GM12878 (cell line): ENCODE measurements at regions not wholly inside any gene's neighbourhood (a gene's known extent, or its start where the extent isn't known, plus 50 kb on each side); places are given as distances from the start of the nearest gene placed in this dataset.

Experiments used
- ATAC-seq: fragments of 200-7000 bp; cut with Tn5 transposase; 3 replicates; pipeline ENCODE4 v1.9.1; 2020; ENCODE audit warnings: mild to moderate bottlenecking, moderate library complexity
- BruUV-seq: library from RNA; stranded (reverse); fragments of 400-500 nt; replicated peaks from 2 replicates; lab custom pipeline; 2021; lab: Mats Ljungman, UMichigan
- CTCF ChIA-PET: fragments of 300-600 bp; sonication (Branson Sonifier 250); formaldehyde crosslinking; extraction: SDS; loops from one replicate; lab custom pipeline; 2021; ENCODE audit warnings: inconsistent platforms; lab: Yijun Ruan, JAX
- POLR2A ChIA-PET: fragments of 350-600 bp; formaldehyde crosslinking; extraction: SDS; loops from one replicate; lab custom pipeline; 2021; ENCODE audit warnings: inconsistent platforms; lab: Charles Lee
- RAD21 ChIA-PET: fragments of 300-600 bp; sonication (Branson Sonifier 250); formaldehyde crosslinking; loops from one replicate; lab custom pipeline; 2023; ENCODE audit warnings: antibody characterized with exemption; ENCODE audit not compliant: unreplicated experiment; lab: Charles Lee
- SMC1A ChIA-PET: fragments of 300-600 bp; sonication (Branson Sonifier 250); formaldehyde crosslinking; loops from one replicate; lab custom pipeline; 2023; ENCODE audit not compliant: unreplicated experiment, uncharacterized antibody; lab: Charles Lee
- DNase-seq: peaks from one replicate; pipeline ENCODE4 v3.0.0-alpha.2; 2011; ENCODE audit warnings: low read depth, low spot score
- FAIRE-seq: peaks from 3 replicates; lab custom pipeline; 2011; peaks lifted over from hg19 to GRCh38; lab: Jason Lieb, UNC
- H2AFZ ChIP-seq: 2 replicates; pipeline ENCODE4 v1.6.0; 2011; ENCODE audit warnings: low read depth, low read length, control low read depth; ENCODE audit not compliant: control insufficient read depth
- H3K27ac ChIP-seq: 2 replicates; pipeline ENCODE4 v1.5.1; 2011; ENCODE audit warnings: control low read depth; ENCODE audit not compliant: control insufficient read depth, insufficient read depth
- H3K27me3 ChIP-seq, 2 experiments: replicated peaks in 1 of 2; 2 replicates each; pipeline versions ENCODE4 v1.6.0 to v1.6.1; 2011; ENCODE audit warnings: low read length in 1 of 2; ENCODE audit not compliant: control insufficient read depth in 2 of 2, insufficient read depth in 2 of 2
- H3K36me3 ChIP-seq, 2 experiments: 2 replicates each; pipeline ENCODE4 v1.5.1; 2011; ENCODE audit warnings: low read length in 1 of 2; ENCODE audit not compliant: control insufficient read depth in 2 of 2, insufficient read depth in 2 of 2
- H3K4me1 ChIP-seq: 2 replicates; pipeline ENCODE4 v1.6.1; 2011; ENCODE audit warnings: mild to moderate bottlenecking, low read length, moderate library complexity, mixed read lengths; ENCODE audit not compliant: control insufficient read depth, insufficient read depth
- H3K4me2 ChIP-seq: 2 replicates; pipeline ENCODE4 v1.6.0; 2011; ENCODE audit warnings: control low read depth; ENCODE audit not compliant: control insufficient read depth, insufficient read depth
- H3K4me3 ChIP-seq: fragments of 200-600 bp; sonication (generic); 2 replicates; pipeline ENCODE4 v1.5.1; 2016
- H3K79me2 ChIP-seq: 2 replicates; pipeline ENCODE4 v1.6.0; 2011; ENCODE audit warnings: low read length; ENCODE audit not compliant: control insufficient read depth, insufficient read depth
- H3K9ac ChIP-seq: 2 replicates; pipeline ENCODE4 v1.8.0; 2011; ENCODE audit warnings: low read length, control low read depth, mixed read lengths; ENCODE audit not compliant: control insufficient read depth, insufficient read depth
- H3K9me3 ChIP-seq: replicated peaks from 3 replicates; pipeline ENCODE4 v1.5.1; 2011; ENCODE audit warnings: mild to moderate bottlenecking, low read length; ENCODE audit not compliant: control insufficient read depth, insufficient read depth
- H4K20me1 ChIP-seq: 2 replicates; pipeline ENCODE4 v1.6.0; 2011; ENCODE audit not compliant: control insufficient read depth, insufficient read depth
- HDGF ChIP-seq: fragments of 450-650 bp; IDR thresholded peaks from 2 replicates; pipeline ENCODE4 v1.6.1; 2016; ENCODE audit warnings: antibody characterized with exemption
- MEF2B ChIP-seq: fragments of 450-650 bp; IDR thresholded peaks from 2 replicates; pipeline ENCODE4 v1.6.1; 2018; ENCODE audit warnings: mild to moderate bottlenecking, moderate library complexity; ENCODE audit not compliant: partially characterized antibody, poor library complexity, severe bottlenecking
- NFIC ChIP-seq: IDR thresholded peaks from 2 replicates; pipeline ENCODE4 v1.6.1; 2012; ENCODE audit warnings: low read depth, mild to moderate bottlenecking, inconsistent platforms, low read length, moderate library complexity
- RUNX3 ChIP-seq: IDR thresholded peaks from 2 replicates; pipeline ENCODE4 v1.6.1; 2012; ENCODE audit warnings: low read length, inconsistent platforms
- SREBF2 ChIP-seq: IDR thresholded peaks from 2 replicates; pipeline ENCODE4 v1.6.1; 2012; ENCODE audit warnings: mild to moderate bottlenecking, low read length
- STAT3 ChIP-seq: IDR thresholded peaks from 2 replicates; pipeline ENCODE4 v1.6.1; 2011; ENCODE audit warnings: low read depth, low read length, improper control_type of control experiment
- ZBTB4 ChIP-seq: fragments of 450-650 bp; formaldehyde crosslinking; IDR thresholded peaks from 2 replicates; pipeline ENCODE4 v1.4.0; 2022; ENCODE audit warnings: mild to moderate bottlenecking, moderate library complexity
- WGBS: methylation state at CpG from one replicate; pipeline ENCODE4 v1.1.6; 2016; ENCODE audit warnings: low lambda C conversion rate; ENCODE audit not compliant: insufficient replicate concordance, insufficient coverage; ENCODE audit errors: missing lambda C conversion rate; 5-methylcytosine and 5-hydroxymethylcytosine counted together
- in situ Hi-C: fragments of 300-500 bp; cut with MboI; formaldehyde crosslinking; loops from 9 replicates; pipeline ENCODE4 v1.14.3; 2018; ENCODE audit warnings: mixed read lengths
- intact Hi-C: fragments of 100-400 bp; cut with micrococcal nuclease; formaldehyde crosslinking; loops from one replicate; pipeline ENCODE4 v1.14.2; 2022; ENCODE audit not compliant: unreplicated experiment
- TF ChIP-seq, protein P1 (sequence below): IDR thresholded peaks from 2 replicates; pipeline ENCODE4 v1.6.1; 2012; ENCODE audit warnings: low read length, inconsistent platforms

GRCh38 chr2:184312970-184313369 lies 285.4 kb upstream of the ZNF804A start:
- ATAC-seq (no peak), FAIRE-seq (no peak), DNase-seq (no peak)
- H3K4me1 ChIP-seq = no peaks in the 10 kb centered on the region
- intact Hi-C loops = no loop called here
- BruUV-seq = no TSS peak
- ChIA-PET SMC1A (no interaction called here), CTCF (no interaction called here), POLR2A (no interaction called here), RAD21 (no interaction called here)
- no peaks in the 10 kb centered on the region for H4K20me1 ChIP-seq
- H3K36me3 ChIP-seq = no peaks in the 10 kb centered on the region
- in situ Hi-C loops = no loop called here
- no peak overlapping the region for H3K4me3 ChIP-seq
- no peaks in the 10 kb centered on the region for H3K79me2 ChIP-seq
- H3K9me3 ChIP-seq = no peaks in the 10 kb centered on the region
- H3K4me2 ChIP-seq = no peak overlapping the region
- no peaks in the 10 kb centered on the region for H3K27me3 ChIP-seq
- TF ChIP-seq ZBTB4 (CRISPR knock-in tag) (no peak), NFIC (no peak), STAT3 (no peak), MEF2B (no peak), HDGF (no peak), SREBF2 (no peak), RUNX3 (no peak)
- TF ChIP-seq, protein P1, sequence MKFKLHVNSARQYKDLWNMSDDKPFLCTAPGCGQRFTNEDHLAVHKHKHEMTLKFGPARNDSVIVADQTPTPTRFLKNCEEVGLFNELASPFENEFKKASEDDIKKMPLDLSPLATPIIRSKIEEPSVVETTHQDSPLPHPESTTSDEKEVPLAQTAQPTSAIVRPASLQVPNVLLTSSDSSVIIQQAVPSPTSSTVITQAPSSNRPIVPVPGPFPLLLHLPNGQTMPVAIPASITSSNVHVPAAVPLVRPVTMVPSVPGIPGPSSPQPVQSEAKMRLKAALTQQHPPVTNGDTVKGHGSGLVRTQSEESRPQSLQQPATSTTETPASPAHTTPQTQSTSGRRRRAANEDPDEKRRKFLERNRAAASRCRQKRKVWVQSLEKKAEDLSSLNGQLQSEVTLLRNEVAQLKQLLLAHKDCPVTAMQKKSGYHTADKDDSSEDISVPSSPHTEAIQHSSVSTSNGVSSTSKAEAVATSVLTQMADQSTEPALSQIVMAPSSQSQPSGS = no peak
- no peak overlapping the region for H3K9ac ChIP-seq
- no peak overlapping the region for H3K27ac ChIP-seq
- 59% methylated on average over 7 of the region's 7 CpGs for WGBS
- H2AFZ ChIP-seq = no peak overlapping the region
